NCI-H510A treated with DMSO at 0.1 percent for 48 hours (cell line): ENCODE measurements at regions not wholly inside any gene's neighbourhood (a gene's known extent, or its start where the extent isn't known, plus 50 kb on each side); places are given as distances from the start of the nearest gene placed in this dataset.
"Not testable (repeated sequence)": the region's sequence is repeated elsewhere in the genome, so short reads cannot be mapped to it uniquely, and the experiment has no call there.

Experiments used
- DNase-seq: peaks from one replicate; lab custom pipeline; 2025; lab: John Stamatoyannopoulos, UW

DNA sequence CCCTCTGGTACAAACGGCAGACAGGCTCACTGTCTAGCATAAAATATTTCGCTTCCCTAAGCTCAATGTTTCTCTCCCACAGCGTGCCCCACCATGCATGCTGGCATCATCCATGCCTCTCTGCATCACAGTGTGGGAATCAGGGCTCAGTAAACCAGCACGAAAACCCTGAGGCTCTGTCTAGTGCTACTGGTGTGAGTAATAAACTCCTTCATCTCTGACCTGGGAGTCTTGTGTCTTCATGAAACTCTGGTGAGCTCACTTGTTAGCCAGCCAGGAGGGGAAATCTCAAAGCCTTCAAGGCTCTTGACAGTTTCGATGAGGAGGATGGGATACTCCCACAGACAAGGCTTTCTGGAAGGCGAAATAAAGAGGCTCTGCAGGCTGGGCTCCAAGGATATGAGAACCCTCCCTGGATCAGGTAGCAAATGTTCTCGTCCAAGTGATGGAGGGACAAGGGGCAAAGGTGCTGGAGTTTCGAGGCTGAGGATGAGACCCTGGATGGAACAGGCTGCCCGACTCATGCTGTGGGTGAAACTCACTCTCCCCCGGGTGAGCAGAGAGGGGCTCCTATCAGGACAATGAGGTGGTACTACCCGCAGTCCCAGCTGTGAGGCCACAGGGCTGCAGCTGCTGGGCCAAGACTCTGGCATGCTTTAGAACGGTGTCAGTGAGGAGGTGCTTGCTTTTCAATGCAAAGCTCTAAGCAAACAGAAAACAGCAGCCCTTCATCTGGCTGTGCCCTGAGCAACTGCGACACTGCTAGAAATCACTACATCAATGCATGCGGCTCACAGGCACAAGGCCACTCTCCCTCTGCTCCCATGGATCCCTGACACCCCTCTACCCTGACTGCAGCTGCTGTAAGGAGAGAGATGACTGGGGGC lies 69.3 kb downstream of the SHANK2 start:
- peak; percentile 68 for DNase-seq

- no peak for DNase-seq
These were observed 70.8 kb downstream of the SHANK2 start for GRCh38 chr11:71181566-71181965.

DNA sequence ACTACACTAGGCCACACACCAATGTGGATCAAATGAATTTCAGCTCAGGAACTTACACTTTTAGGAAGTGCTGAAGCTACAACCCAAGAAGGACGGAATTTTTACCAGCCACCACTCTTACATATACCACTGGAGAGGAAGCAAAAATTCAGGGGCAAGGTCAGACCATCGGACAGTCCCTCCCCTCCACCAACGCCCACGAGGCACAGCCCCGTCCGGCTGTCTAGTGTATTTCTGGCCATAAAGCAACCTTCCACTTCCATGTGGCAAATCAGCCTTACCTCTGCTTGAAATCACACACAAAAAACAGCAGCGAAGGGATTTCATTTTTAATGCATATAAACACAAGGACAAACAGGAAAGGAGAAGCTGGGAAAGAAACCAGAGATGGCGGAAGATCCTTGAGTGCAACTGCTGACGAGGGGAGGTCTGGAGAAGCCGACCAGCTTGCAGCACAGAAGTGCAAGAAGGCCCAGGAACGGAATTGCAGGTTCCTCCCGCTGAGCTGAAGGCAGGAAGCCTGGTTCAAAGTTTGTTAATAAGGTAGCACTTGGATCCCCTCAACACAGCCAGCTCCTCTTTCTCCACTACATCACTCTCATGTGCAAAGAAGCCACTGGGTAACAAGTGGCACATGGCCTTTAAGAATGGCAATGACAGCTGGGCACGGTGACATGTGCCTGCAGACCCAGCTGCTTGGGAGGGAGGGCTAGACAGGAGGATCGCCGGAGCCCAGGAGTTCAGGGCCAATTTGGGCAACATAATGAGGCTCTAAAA lies 71.5 kb downstream of the SHANK2 start:
- no peak for DNase-seq

DNA sequence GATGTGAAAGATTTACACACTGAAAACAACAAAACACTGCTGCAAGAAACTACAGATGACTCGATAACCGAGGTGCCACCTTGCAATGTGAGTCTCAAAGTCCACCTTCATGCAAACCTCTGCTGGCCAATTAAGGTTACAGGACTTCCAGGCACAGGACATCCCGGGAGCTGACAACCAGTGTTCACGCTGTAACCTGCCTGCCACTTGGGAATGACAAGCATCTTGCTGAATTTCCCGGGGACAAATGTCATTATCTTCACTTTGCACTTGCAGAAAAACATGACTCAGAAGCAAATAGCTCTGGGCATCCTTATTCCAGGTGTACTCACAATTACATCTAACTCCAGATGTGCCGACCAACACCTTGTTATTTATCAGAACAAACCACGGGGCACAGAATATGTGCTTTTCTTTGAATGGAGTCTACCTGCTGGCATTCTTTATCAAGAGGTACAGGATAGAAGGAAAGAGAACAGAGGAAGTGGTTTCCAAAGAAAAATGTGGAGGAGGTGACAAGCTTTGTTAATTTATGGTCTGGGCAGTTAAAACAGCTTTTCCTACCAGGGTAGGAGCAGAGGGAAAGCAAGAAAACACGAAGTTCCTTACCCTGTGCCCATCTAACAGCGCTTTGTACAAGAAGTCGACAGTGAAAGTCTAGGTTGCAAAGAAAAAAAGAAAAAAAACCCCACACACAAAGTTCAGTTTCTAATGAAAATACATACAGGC lies 72.3 kb downstream of the SHANK2 start:
- DNase-seq = no peak

GRCh38 chr11:71178076-71178475 lies 74.3 kb downstream of the SHANK2 start:
- no peak for DNase-seq

DNA sequence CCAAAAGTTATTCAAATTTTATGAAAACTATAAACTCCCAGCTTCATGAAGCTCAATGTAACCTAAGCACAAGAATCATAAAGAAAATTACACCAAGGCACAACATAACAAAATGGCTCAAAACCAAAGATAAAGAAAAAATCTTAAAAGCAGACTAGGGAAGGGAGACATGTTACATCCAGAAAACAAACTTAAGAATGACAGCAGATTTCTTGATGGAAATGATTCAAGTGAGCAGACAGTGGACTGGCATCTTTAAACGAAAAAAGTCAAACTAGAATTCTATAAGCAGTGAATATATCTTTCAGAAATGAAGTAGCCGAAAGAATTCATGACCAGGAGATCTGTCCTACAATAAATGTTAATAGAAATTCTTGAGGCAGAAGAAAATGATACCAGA lies 75.6 kb downstream of the SHANK2 start:
- no peak for DNase-seq

DNA sequence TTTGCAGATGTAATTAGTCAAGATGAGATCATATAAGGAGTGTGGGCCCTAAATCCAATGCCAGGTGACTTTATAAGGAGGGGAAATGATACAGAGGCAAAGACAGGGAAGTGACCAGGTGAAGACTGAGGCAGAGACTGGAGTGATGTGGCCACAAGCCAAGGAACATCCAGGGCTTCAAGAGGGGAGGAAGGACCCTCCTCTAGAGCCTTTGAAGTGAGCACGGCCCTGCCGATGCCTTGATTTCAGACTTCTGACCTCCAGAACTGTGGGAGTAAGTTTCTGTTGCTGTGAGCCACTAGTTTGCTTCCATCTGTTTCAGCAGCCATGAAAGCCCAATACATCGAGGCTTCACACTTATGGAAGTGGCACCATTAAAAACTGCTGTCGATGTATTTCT lies 78.7 kb downstream of the SHANK2 start:
- DNase-seq = no peak

DNA sequence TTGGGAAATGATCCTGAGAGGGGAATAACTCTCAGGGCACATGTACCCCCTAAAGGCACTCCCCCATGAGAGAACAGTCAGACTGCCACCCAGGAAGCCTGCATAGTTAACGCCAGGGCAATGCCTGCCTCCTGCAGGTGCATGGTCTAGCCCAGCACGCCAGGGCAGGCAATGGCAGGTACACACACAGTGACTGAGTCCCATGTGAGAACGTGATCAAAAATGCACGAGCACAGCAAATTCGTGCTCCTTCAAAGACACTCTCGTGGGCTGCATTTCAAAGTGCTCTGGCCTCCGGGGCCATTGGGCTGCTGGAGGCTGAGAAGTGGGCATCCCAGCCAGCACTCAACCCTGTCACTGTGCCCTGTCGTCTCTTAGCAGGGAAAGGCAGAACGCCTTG lies 79.7 kb downstream of the SHANK2 start:
- no peak for DNase-seq

- no peak for DNase-seq
These were observed 80.8 kb downstream of the SHANK2 start for GRCh38 chr11:71171576-71171975.

GRCh38 chr11:71170624-71171423 lies 81.6 kb downstream of the SHANK2 start:
- DNase-seq = no peak

- no peak for DNase-seq
These were observed 83.1 kb downstream of the SHANK2 start for GRCh38 chr11:71169313-71169712.

GRCh38 chr11:71167814-71168213 lies 84.6 kb downstream of the SHANK2 start:
- DNase-seq = not testable (repeated sequence)

GRCh38 chr11:71165771-71166170 lies 86.6 kb downstream of the SHANK2 start:
- DNase-seq = no peak

DNA sequence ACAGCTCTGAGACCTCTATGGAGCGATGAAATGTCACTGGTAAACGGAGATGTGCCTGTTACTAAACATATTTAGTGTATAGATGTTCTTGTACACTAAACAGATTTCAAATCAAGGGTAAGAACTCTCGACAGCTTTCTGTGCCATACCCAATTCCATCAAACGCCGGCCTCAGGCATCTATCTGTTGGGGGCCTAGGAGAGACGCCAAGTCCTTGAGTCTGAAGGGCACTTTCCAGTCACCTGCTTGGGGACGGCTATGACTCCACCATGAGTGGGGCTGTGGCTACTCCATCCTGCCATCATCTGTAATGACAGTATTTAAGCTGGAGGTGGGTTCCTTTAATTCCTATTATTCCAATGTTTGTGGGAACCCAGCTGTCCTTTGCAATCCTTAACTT lies 87.8 kb downstream of the SHANK2 start:
- DNase-seq = no peak

DNA sequence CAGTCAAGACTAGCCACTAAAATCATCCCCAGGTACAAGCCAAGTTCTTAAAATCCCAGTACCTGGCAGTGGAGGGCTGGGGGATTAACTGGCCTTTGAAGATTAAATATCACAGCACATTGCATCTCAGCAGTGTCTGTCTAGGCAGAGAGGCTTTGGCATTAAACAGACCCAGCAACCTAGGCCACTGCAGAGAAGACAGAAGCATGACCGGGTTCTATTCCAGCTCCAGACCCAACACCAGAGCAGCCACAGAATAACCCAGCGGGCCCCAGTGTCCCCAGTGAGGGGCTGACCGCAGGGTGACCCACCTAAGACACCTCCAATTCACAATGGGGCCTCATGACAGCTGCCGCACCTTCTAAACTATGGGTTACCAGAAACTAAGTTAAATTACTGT lies 88.2 kb downstream of the SHANK2 start:
- no peak for DNase-seq

DNA sequence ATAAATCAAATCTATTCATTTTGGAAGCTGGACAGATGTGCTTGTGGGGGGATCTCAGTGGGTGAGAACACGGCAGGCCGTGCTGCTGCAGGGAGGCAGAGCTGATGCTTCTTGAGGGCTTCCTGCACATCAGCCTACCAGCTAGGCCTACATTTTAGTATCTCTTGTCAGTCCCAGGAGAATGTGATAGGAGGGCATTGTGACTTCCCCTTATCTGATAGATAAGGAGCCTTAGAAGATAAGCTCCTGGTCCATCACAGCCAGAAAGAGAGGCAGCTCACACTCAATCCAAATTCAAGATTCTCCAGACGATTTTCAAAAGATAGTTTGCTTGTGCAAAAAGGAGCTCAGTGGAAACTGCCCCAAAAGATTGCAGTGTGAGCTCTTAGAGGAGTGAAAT lies 89.0 kb downstream of the SHANK2 start:
- DNase-seq = no peak

DNA sequence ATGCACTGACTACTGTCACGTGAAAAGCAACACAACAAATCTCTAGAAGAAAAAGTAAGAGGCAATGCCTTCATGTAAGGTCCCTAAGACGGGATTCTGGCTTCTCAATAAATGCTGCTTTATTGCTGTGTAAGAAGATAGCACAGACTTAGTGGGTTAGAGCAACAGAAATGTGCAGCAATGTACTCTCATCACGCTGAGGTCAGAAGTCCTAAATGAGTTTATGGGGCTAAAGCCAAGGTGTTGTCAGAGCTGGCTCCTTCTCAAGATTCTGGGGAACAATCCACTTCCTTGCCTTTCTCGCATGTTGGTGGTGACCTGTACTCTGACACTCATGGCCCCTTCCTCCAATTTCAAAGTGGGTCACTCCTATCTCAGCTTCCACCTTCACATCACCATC lies 93.4 kb downstream of the SHANK2 start:
- DNase-seq = no peak

DNA sequence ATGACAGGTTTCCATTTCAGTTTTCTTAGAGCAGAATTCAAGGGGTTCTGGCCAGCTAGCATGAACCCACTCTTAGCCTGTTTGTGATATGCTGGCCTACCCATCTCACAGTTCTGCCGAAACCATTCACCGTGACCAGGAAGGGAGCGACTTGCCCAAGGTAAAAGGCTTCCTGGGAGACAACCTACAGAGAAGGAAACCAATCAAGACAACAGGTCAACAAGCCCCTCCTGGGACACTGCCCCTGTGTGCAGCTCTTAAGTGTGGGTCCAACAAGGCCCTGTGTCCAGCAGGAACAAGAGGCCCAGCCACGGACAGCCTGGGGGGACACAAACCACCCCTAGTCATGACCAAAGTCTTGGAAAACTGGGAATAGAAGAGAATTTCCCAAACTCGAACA lies 94.7 kb downstream of the SHANK2 start:
- not testable (repeated sequence) for DNase-seq

DNA sequence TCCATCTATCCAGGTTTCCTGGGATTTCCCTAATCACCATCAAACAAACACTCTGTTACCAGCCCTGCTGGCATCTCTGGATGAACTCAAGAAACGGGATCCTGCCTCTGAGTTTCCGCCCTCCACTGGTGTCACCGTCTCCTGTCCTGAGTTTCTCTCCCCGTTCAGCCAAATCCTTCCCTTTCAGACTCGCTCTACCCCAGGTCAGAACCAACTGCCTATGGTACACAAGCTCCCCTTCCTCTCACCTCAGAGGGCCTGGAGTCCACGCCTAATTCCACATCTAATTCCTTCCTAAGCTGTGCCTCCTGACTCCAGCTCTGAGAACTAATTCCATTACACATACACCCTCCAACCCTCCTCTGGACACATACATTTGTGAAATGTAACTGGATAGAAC lies 96.1 kb downstream of the SHANK2 start:
- no peak for DNase-seq

DNA sequence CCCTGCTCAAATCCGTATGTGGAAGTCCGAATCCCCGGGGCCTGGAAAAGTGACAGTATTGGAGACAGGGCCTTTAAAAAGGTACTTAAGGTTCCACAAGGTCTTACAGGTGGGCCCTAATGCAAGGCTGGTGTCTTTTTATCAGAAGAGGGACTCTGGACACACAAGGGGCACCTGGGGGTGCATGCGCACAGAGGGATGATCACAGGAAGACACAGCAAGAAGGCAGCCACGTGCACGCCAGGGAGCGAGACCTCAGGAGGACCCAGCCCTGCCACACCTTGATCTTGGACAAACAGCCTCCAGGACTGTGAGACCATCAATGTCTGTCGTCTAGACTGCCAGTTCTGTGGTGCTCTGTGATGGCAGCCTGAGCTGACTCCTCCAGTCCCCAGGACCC lies 96.5 kb downstream of the SHANK2 start:
- DNase-seq = no peak

DNA sequence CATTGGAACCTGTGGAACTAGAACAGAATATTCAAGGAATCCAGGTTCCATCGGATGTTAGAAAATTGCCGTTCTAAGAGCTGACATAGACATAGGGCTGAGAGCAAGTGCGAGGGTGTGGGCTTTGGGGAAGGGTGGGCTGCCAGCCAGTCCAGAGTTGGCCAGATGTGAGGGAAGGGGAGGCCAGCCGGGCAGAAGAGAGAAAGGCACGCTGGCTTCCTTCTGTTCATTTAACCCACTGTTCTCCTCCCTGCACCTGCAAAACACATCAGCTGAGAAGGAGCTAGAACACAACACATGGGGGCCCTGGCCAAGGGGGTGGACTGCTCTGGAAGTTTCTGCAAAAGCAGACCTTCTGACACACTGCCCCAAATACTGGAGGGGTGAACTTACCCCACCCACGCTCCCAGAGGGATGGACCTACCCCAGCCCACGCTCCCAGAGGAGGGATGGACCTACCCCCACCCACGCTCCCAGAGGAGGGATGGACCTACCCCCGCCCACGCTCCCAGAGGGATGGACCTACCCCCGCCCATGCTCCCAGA lies 98.0 kb downstream of the SHANK2 start:
- DNase-seq = no peak

DNA sequence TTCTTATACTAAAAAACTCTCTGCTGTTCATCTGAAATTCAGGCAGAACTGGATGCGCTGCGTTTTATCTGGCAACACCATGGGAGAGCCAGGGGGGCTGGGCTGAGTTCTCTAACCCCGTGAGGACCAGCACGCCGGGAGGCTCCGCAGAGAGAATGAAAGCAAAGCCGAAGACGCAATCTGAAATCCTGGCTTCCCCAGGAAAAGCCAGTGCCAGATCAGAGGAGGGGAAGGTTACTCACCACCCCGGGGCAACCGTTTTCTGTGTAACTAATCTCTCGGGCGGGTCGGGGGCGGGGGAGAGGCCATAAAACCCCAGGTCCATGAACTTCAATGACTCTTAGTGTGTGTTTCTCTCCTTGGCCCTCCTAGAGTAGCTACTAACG lies 99.4 kb downstream of the SHANK2 start:
- DNase-seq = no peak
